ENCODE measurements at regions not wholly inside any gene's neighbourhood (a gene's known extent, or its start where the extent isn't known, plus 50 kb on each side); places are given as distances from the start of the nearest gene placed in this dataset.

DNA sequence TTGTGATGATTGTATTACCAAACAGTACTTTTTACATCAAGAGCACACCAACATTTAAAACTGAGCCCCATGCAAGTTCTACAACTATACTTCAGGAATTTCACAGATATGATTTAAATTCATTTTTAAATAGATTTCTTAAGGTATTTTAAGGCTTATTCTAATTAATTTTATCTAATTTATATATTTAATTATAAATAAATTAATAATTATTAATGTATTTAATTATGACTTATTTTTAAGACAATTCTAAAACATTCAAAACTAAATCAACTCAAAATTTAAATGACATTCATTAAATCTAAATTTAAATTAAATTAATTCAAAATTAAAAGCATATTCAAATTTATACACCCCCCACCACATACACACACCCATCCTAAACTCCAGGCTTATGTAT lies 299.2 kb downstream of the NFIB start:
- Mint-ChIP-seq H3K4me1 (no peaks in the 10 kb centered on the region), H3K27ac (no peak overlapping the region), H3K36me3 (no peaks in the 10 kb centered on the region), H3K9me3 (no peaks in the 10 kb centered on the region), H3K27me3 (ENCODE audit: insufficient read depth, low read depth) (peaks cover 2% of the 10 kb centered on the region), H3K4me3 (no peak overlapping the region)
- TF ChIP-seq EZH2 (IDR thresholded peaks at IDR 0.05), result no peak
- no peak for TF ChIP-seq EZH2phosphoT487 (IDR thresholded peaks at IDR 0.05)
- TF ChIP-seq, protein P1, sequence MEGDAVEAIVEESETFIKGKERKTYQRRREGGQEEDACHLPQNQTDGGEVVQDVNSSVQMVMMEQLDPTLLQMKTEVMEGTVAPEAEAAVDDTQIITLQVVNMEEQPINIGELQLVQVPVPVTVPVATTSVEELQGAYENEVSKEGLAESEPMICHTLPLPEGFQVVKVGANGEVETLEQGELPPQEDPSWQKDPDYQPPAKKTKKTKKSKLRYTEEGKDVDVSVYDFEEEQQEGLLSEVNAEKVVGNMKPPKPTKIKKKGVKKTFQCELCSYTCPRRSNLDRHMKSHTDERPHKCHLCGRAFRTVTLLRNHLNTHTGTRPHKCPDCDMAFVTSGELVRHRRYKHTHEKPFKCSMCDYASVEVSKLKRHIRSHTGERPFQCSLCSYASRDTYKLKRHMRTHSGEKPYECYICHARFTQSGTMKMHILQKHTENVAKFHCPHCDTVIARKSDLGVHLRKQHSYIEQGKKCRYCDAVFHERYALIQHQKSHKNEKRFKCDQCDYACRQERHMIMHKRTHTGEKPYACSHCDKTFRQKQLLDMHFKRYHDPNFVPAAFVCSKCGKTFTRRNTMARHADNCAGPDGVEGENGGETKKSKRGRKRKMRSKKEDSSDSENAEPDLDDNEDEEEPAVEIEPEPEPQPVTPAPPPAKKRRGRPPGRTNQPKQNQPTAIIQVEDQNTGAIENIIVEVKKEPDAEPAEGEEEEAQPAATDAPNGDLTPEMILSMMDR (IDR thresholded peaks at IDR 0.05), result no peak
- no peaks in the 10 kb centered on the region for H3K9me3 ChIP-seq (ENCODE audit: low read depth)
- H3K9ac ChIP-seq, result no peak overlapping the region
- no peak for DNase-seq (ENCODE audit: low spot score)
- no peaks in the 10 kb centered on the region for H3K79me2 ChIP-seq (ENCODE audit: low read depth)
- no peak overlapping the region for H3K4me2 ChIP-seq
- H4K20me1 ChIP-seq (ENCODE audit: low read depth), result no peaks in the 10 kb centered on the region
- H3F3A ChIP-seq (ENCODE audit: low read depth), result no peaks in the 10 kb centered on the region
- H2AFZ ChIP-seq (replicated peaks), result no peak overlapping the region
- H3K36me3 ChIP-seq, result no peaks in the 10 kb centered on the region
- H3K4me1 ChIP-seq, result no peaks in the 10 kb centered on the region
- no peak overlapping the region for H3K4me3 ChIP-seq
- no peaks in the 10 kb centered on the region for H3K27me3 ChIP-seq
- H3K27ac ChIP-seq, result no peak overlapping the region

DNA sequence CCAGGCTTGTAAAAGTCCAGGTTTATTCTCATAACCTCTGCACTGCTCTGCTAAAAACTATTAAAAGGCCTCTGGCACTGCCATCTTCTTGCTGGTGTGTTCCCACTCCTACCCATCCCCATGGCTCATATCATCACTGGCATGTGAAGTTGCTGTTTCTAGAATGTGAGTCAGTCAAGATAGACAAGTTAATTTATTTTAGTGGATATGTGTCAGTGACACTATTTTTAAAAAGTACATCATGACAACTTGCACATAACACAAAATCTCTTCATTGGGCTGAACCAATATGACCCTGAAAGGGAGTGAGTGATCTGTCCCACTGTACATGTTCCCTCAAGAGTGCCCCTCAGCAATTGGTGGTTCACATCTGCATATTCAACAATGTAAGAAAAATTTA lies 299.7 kb downstream of the NFIB start:
- no peak overlapping the region for H3K4me3 ChIP-seq

DNA sequence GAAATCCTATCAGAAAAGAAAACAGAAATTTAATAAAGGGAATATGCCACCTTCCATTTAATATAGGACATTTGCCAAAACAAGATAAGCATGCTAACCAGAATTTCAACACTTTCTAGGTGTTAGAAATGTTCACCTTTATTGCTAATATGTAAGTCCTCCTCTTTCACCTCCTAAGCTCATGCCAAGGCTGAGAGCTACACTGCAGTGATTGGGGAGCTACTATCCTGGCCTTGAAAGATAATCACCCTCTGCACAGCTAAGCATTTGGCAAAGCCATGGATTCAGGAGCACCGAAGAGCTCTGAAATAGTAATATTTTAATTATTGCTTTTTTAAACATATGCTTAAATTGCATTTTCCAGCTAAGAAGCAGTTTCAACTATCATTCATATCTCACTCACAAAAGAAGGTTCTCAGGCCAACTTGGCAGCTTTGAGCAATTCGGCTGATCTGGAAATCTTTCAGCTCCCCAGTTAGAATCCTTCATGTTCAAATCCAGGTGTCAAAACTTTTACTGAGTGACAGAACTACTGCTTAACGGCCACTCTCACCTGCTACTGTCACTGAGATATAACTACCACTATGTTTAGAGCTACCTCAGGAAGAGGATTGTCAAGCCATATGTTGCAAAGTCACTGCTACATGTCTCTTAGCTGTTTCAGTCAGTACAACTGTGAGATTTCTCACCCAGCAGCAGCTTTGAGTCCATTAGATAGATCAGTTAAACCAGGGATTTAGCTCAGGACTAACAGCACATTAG lies 302.0 kb downstream of the NFIB start:
- H4K20me1 ChIP-seq (ENCODE audit: low read depth), result no peaks in the 10 kb centered on the region
- no peak overlapping the region for H3K4me2 ChIP-seq
- no peak overlapping the region for H3K9ac ChIP-seq
- TF ChIP-seq, protein P1 (IDR thresholded peaks at IDR 0.05), result no peak
- TF ChIP-seq EZH2phosphoT487 (IDR thresholded peaks at IDR 0.05) (no peak), EZH2 (IDR thresholded peaks at IDR 0.05) (no peak)
- no peak overlapping the region for H3K4me3 Mint-ChIP-seq
- H3K27ac Mint-ChIP-seq, result no peak overlapping the region
- no peaks in the 10 kb centered on the region for H3K36me3 Mint-ChIP-seq
- H3K9me3 ChIP-seq (ENCODE audit: low read depth), result no peaks in the 10 kb centered on the region
- no peak for DNase-seq (ENCODE audit: low spot score)
- H3K4me1 Mint-ChIP-seq, result peaks cover 2% of the 10 kb centered on the region
- H3F3A ChIP-seq (ENCODE audit: low read depth), result no peaks in the 10 kb centered on the region
- no peaks in the 10 kb centered on the region for H3K79me2 ChIP-seq (ENCODE audit: low read depth)
- peaks cover 2% of the 10 kb centered on the region for H3K27me3 Mint-ChIP-seq (ENCODE audit: insufficient read depth, low read depth)
- no peak overlapping the region for H3K4me3 ChIP-seq
- no peak overlapping the region for H2AFZ ChIP-seq (replicated peaks)
- no peak overlapping the region for H3K27ac ChIP-seq
- peaks cover 2% of the 10 kb centered on the region for H3K9me3 Mint-ChIP-seq
- no peaks in the 10 kb centered on the region for H3K36me3 ChIP-seq
- H3K27me3 ChIP-seq, result no peaks in the 10 kb centered on the region
- H3K4me1 ChIP-seq, result peaks cover 1% of the 10 kb centered on the region

More for the DNA sequence above, 299.7 kb downstream of the NFIB start:
- H3K36me3 ChIP-seq, result no peaks in the 10 kb centered on the region
- no peaks in the 10 kb centered on the region for H3K27me3 ChIP-seq
- Mint-ChIP-seq H3K4me3 (no peak overlapping the region), H3K27ac (no peak overlapping the region), H3K36me3 (no peaks in the 10 kb centered on the region), H3K27me3 (ENCODE audit: insufficient read depth, low read depth) (peaks cover 2% of the 10 kb centered on the region), H3K4me1 (no peaks in the 10 kb centered on the region), H3K9me3 (no peaks in the 10 kb centered on the region)
- no peaks in the 10 kb centered on the region for H3K4me1 ChIP-seq
- H3F3A ChIP-seq (ENCODE audit: low read depth), result no peaks in the 10 kb centered on the region
- TF ChIP-seq, protein P1 (IDR thresholded peaks at IDR 0.05), result no peak
- TF ChIP-seq EZH2 (IDR thresholded peaks at IDR 0.05) (no peak), EZH2phosphoT487 (IDR thresholded peaks at IDR 0.05) (no peak)
- H3K9ac ChIP-seq, result no peak overlapping the region
- H3K9me3 ChIP-seq (ENCODE audit: low read depth), result no peaks in the 10 kb centered on the region
- no peak overlapping the region for H2AFZ ChIP-seq (replicated peaks)
- H3K79me2 ChIP-seq (ENCODE audit: low read depth), result no peaks in the 10 kb centered on the region
- no peak for DNase-seq (ENCODE audit: low spot score)
- H3K27ac ChIP-seq, result no peak overlapping the region
- no peak overlapping the region for H3K4me2 ChIP-seq
- H4K20me1 ChIP-seq (ENCODE audit: low read depth), result no peaks in the 10 kb centered on the region
